DMS153 treated with DMSO at 0.1 percent for 48 hours (cell line): ENCODE measurements at regions not wholly inside any gene's neighbourhood (a gene's known extent, or its start where the extent isn't known, plus 50 kb on each side); places are given as distances from the start of the nearest gene placed in this dataset.

Experiments
- DNase-seq: peaks from one replicate; lab custom pipeline; 2025; ENCODE audit not compliant: unreplicated experiment; lab: John Stamatoyannopoulos, UW

DNA sequence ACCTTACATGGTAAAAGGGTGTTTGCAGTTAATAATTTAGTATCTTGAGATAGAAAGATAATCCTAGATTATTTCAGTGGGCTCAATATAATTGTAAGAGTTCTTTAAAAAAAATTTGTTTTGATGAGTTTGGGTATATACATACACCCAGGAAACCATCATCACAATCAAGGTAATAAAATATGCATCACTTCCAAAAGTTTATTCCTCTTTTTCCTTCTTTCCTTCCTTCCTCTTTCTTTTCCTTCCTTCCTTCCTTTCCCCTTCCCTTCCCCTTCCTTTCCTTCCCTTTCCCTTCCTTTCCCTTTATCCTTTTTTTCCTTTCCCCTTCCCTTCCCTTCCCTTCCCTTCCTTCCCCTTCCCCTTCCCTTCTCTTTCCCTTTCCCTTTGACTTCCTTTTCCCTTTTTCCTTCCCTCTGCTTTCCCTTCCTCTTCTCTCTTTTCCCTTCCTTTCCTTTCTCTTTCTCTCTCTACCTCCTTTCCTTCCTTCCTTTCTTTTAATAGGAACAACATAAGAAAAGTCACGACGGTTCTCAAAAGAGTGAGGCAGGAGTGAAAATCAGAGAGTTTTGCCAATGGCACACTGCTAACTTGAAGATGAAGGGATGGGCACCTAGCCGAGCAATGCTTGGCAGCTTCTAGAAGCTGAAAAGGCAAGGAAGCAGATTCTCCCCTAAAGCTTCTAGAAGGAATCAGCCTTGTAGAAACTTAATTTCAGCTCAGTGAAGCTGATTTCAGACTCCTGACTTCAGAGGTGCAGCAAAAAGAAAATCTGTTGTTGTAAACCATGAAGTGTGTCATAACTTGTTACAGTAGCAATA, 2050.2 kb upstream of the AGA start:
- no peak for DNase-seq

DNA sequence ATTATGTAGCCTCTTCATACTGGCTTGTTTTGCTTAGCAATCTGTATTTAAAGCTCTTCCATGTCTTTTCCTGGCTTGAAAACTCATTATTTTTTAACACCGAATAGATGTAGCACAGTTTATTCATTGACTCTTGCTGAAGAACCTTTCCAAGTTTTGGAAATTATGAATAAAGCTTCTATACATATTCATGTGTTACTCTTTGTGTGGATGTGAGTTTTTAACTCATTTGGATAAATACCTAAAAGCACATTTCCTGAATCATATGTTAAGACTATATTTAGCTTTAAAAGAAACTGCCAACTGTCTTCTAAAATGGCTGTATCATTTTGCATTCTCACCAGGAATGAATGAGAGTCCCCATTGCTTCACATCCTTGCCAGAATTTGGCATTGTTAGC, 2061.7 kb upstream of the AGA start:
- DNase-seq: no peak

- no peak for DNase-seq
These were observed 2067.3 kb upstream of the AGA start for GRCh38 chr4:179509489-179509888.

GRCh38 chr4:179521952-179522351, 2079.7 kb upstream of the AGA start:
- DNase-seq: no peak

- no peak for DNase-seq
These were observed 2088.7 kb upstream of the AGA start for GRCh38 chr4:179530958-179531357.

DNA sequence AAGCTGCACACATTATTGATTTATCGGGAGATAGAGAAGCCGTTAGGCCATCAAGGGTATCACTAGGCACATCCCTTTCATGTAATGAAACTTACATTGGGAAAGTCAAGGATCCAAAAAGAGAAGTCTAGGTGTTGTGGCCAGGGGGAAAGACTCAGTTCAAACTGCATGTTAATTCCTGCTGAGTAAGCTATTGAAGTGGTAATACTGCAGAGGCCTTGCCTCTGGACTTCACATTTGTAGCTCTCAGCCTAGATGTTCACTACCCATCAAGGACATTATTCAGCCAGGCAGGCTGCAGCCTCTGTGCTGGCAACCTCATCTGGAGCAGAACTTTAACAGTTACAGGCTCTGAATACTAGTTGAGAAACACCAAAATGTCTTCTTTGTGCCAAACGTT, 2094.5 kb upstream of the AGA start:
- DNase-seq: no peak

DNA sequence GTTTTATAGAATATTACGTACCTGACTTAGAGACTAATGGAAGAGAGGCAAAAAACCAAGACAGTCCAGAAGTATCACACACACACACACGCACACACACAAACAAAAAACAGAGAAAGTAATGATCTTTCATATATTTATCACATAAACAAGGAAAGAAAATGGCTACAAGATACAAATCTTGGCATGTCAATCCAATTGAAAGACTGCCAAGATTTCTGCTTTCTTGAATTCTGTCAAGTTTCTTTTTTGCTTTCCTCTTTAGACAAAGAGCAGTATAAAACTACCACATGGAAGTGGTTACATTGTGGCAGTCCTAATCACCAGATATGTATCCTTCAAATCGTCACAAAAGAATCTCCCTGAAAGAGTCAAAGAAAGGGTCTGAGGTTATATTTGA, 2097.4 kb upstream of the AGA start:
- DNase-seq: no peak

DNA sequence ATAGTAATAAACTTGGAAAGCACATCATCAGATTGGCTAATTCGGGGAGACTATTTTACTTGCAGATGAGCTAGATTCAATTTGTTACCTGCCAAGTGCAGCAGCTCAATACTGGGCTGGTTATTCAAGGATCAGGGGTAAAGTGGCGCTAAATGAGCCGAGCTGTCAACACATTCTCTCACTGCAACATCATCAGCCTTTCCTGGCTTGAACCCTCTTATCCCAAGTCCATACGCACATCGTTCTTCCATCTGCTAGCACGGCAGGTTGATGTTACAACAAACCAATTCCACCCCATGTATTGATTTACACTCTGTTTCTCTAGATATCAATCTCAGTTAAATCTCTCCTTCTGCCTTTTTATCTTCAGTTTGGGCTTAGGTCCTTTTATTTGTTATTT, 2101.5 kb upstream of the AGA start:
- DNase-seq: no peak

DNA sequence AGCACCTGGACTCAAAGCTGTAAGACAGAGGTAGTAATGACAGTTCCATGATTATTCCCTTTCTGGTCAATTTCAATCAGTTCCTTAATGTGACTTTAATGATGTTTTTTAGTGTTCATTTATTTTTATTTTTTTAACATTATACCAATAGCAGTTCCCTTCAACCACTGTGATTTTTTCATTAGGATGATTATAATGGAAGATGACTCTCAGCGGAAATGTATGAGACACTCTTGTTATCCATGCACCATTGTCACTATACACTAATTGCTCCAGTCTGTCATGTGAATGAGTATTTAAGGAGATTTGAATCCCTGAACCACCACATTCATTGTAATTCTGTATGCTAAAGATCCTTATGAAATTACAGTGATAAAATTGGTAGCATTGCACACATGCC, 2102.3 kb upstream of the AGA start:
- no peak for DNase-seq

DNA sequence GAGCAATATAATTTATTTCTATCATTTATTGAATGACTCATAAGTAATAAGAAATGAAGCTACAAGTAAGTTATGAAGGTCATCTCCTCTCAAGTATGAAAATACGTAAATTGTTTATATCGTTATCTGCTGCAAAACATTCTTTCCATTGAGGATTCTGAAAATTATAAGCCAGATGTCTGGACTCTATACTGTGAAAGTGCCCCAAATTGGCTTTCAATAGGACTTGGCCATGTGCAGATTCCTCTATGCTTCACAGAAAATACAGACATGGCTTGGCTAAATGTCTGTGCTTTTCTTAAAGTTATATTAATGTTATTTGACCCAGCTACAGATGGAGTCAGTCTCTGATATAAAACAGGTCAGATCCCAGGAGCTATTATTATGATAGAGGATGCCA, 2109.9 kb upstream of the AGA start:
- no peak for DNase-seq

DNA sequence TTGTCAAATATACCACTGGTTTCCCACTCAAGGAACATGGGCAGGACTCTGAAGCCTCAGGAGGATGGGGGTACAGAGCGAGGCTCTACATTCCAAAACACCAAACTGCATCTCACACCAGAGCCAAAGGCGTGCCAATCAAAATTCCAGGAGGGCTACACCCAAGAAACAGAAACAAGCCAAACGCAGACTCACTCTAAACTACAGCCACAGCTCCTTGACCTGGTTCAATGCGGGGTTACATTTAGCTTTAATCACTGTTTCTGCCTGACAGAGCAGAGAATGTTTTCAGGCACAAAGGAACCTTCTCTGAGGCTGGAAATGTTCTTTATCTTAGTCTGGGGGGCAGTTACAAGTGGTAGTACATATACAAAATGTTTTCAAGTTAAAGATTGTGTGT, 2121.5 kb upstream of the AGA start:
- DNase-seq: no peak

- no peak for DNase-seq
These were observed 2127.3 kb upstream of the AGA start for GRCh38 chr4:179569549-179569948.

- DNase-seq: no peak
These were observed 2140.1 kb upstream of the AGA start for GRCh38 chr4:179582164-179582905.

DNA sequence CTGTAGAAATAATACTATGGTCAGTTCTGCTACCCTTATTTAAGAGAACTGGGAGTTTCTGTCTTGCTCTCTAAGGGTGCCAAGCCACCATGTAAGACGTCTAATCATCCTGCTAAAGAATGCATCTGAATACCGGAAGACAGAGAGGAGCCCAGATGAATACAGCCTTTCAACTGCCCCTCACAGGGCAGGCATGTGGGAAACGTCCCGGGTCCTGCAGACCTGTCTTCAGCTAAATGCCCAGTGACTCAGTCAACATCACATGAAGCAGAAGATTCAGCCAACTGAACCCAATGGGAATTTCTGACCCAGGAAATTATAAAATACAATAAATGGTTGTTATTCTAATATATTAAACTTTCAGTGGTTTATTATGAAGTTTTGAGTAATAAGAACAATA, 2141.0 kb upstream of the AGA start:
- DNase-seq: no peak

DNA sequence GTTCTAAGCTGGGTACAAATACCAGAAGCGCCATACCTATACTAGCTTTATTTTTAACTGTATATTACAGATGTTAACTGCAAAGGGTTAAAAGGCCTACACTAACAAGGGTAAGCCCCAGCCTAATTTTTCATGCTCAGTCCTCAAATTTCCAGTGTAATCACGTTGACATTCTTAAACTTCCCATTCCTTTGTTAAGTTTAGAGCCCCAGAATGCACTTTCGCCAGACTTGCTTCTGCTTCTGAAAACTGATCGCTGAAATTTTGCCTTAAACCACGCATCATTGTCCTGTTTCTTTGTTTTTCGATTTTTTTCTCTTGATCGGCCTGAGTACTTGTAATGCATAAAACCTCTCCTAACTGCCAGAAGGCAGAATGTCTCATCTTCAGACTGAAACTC, 2141.9 kb upstream of the AGA start:
- DNase-seq: no peak

DNA sequence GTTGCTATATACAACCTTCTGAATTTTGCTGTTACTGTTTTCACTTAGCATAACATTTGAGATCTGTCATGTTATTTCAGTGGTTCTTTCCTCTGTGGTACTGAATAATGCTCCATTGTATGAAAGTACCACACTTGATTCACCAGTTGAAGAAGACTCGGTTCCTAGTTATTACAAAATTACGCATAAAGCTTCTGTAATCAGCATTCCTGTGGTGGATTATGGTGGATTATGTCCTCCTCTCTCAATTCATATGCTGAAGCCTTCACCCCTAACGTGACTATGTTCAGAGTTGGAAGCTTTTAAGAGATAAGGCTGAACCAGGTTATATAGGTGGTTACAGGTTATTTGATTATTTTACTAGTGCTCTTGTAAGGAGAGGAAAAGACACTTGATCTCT, 2143.5 kb upstream of the AGA start:
- no peak for DNase-seq

- DNase-seq: no peak
These were observed 2144.2 kb upstream of the AGA start for GRCh38 chr4:179586460-179586859.

DNA sequence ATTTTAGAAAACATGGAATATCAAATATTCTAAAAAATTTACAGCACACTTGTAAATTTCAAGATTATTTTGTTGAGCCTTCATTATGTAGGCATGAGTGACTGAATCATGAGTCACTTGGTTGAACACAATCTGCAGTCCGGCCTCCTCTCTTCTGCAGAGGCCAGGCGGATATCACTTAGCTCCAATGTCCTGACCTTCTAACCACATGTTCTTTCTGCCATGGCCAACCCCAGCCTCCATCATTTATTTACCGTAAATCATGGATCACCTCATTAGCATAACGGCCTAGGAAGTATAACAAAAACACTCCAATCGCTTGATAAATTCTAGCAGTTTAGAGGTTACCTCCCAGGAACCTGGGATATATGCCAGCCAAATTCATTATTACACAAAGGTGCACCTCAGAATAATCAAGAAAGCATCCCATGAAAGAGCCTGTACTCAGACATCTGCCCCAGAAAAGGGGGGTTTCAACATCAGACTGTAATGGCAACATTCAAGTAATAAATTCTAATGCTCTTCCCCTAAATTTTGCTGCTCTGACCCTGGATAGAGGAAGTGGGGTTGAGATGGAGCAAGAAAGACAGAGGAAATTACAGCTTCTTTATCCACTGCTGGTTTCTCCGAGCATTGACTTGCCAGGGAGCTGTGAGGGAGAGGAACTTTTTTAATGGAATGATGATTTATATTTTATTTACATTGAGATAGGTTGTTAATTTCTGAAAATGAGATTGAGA, 2153.6 kb upstream of the AGA start:
- DNase-seq: no peak

- DNase-seq: no peak
These were observed 2154.4 kb upstream of the AGA start for GRCh38 chr4:179596621-179597020.

GRCh38 chr4:179597301-179597700, 2155.1 kb upstream of the AGA start:
- no peak for DNase-seq

DNA sequence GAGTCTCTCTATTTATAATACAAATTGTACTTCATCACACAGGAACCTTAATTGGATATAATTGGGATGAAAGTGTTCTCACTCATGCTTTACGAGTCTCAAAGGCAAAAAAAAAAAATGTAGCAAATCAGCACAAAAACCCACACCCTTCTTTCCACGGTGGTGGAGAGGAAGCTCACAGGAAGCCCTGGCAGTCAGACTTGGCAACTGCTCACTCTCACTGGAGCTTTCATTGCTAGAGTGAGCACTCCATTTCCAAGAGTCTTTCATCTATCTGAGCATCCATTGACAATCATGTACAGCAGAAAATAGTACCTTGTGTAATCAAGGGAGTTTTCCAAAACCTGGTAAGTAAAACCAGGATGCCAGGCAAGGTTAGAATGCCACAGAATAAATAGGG, 2159.4 kb upstream of the AGA start:
- DNase-seq: peak; percentile 29

- no peak for DNase-seq
These were observed 2163.0 kb upstream of the AGA start for GRCh38 chr4:179605196-179605595.
